Tibial nerve (tissue), 3 donors: ENCODE measurements at regions not wholly inside any gene's neighbourhood (a gene's known extent, or its start where the extent isn't known, plus 50 kb on each side); places are given as distances from the start of the nearest gene placed in this dataset.

Source experiments
- CTCF ChIP-seq, 5 experiments: fragments of 200-600 bp in 3 of 5; fragments of 450-650 bp in 2 of 5; sonication (generic) in 3 of 5; IDR thresholded peaks; one replicate each; pipeline ENCODE4 v1.5.1; 2016 to 2019; ENCODE audit warnings: antibody characterized with exemption in 5 of 5, mild to moderate bottlenecking in 3 of 5, moderate library complexity in 2 of 5
- POLR2A ChIP-seq, 2 donors: fragments of 450-650 bp; IDR thresholded peaks; one replicate each; pipeline ENCODE4 v1.6.1; 2017; ENCODE audit warnings: antibody characterized with exemption in 2 of 2, mild to moderate bottlenecking in 2 of 2, moderate library complexity in 2 of 2

GRCh38 chr10:8950978-8951377 is 896.5 kb downstream of the GATA3 start:
- TF ChIP-seq POLR2A (IDR thresholded peaks at IDR 0.05) (no peak), CTCF (IDR thresholded peaks at IDR 0.05) (no peak)
